MV-4-11 (cell line): ENCODE measurements at regions not wholly inside any gene's neighbourhood (a gene's known extent, or its start where the extent isn't known, plus 50 kb on each side); places are given as distances from the start of the nearest gene placed in this dataset.

Experiments
- DNase-seq: peaks from one replicate; lab custom pipeline; 2025; lab: John Stamatoyannopoulos, UW

DNA sequence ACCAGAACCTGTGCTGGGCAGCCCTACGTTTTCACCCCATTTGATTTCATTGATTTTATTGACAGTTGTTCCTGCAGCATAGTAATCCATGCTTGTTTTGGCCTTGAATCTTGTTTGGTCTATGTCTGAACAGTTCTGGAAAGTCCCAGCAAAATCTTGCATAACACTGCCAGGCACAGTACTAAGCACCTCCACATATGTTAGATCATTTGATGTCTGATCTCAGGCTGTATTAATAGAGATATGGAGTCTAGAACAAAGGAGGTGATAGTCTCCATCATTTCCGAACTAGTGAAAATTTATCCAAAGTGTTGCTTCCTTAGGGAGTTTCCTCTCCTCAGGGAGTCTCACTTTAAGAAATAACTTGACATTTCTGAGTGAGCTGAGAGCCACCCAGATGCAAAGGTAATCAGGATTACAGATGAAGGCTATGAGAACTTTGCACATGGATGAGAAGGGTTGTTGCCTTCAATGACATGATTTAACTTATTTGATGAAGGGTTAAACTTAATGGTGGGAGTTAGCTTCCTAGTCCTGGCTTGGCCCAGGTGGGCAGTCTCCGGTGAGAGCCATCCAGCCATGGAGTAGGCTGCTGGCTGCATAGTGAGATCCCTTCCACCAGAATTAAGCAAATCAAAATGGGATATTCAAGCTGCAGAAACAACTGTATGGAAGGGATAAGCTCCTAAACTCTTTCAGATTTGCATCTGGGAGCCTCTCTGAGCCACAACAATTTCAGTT, 173.8 kb upstream of the MVB12B start:
- DNase-seq: no peak

DNA sequence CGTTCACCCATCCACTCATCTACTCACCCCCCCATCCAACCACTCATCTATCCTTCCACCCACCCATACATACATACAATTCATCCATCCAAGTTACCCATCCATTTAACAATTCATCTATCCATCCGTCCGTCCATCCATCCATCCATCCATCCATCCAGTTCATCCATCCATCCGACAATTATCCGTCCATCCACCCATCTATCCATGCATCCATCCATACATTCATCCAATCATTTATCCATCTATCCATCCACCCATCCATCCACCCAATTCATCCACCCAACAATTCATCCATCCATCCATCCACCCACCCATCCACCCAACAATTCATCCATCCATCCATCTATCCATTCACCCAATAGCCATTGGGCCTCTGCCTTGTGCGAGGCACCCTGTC, 173.2 kb upstream of the MVB12B start:
- DNase-seq: no peak

DNA sequence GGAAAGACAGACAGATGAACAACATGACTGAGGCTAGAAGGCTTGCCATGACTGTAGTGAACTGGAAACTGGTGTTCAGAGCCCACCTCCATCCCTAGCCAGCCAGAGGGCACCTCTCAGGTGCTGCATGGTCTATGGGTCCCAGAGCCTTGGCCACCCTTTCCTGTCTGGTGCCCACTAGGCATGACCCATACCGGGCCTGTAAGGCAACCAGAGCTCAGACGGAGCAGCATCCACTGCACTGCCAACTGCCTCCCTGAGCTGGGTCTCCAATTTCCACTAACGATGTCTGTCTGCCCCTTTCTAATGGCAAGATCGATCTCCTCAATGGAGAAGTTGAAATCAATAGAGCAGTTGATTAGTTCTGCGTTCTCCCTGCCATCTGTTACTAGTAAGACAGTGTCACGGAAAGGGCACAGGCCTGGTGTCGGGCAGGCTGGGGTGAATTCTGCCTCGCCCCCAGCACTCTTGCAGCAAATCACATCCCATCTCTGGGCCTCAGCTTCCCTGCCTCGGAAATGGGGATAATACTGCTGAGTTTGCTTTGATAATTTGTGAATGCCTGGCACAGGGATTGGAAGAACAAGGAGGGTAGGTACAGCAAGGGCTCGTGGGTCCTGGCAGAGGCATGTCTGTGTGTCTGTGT, 172.3 kb upstream of the MVB12B start:
- DNase-seq: no peak

DNA sequence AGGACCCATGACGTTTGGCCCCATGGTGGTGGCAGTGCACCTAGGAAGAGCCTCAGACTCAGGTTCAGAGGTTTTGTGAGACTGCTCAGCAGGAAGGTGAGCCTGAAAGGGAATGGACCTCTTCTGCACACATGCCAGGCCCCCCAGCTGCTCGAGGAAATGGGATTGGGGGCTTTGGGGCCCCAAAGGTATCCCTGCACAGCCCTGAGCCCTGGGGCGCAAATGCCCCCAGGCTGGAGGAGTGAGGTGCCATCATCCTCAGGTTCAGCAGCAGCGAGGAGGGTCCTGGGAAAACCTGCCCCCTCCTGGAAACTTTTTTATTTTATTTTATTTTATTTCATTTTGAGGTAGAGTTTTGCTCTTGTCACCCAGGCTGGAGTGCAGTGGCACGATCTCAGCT, 171.8 kb upstream of the MVB12B start:
- no peak for DNase-seq

DNA sequence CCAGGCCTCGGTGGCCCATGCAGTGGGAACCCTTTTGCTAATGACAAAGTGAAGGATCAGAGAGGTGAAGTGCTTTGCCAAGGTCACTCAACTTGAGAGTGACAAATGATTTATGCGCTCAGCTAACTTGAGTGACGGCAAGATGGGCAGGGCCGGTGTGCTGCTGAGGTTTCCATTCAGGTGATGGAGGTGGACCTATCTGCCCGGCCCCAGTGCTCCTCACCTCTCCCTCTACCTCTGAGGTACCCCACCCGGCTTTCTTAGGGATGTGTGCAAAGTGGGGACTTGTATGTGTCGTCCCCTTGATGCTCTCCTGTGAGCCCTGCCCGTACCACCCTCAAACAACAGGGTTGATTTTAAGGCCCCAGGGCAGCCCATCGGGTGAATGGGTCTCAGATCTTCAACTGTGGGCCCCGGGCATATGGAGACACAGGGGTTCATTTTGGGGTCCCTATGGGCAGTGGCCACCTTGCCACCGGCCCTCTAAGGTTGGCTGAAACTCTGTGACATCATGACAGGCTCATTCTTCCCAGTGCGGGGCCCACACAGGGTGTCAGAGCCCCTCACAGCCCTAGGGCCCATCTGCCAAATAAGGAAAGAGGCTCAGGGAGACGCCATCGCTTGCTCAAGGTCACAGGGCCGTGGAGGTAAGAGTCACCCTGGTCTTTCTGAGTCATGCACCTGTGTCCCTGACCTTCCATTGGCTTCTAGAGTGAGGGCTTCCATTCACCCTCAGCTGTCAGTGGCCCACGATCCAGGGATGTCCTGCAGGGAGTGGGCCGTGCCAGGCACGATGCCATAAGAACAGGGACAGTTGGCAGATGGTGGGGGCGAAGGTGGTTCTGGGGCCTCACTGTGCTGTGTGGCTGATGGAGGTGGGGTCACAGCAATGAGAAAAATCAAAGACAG, 170.6 kb upstream of the MVB12B start:
- no peak for DNase-seq

DNA sequence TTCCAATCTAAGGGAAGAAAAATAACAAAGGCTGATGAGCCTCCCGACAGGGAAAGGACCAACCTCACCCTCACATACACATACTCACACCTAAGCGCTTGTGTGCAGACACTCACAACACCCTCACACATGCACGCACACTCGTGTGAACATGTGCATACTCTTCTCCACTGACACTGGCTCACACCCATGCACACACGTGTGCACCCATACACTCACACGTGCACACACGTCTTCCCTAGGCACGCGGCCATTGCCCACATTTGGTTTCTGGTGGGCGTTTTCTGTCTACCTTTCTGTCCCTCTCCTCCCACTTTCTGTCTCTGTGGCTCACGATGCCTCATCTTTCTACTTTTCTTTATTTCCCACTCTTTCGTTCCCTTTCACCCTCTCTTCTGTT, 169.7 kb upstream of the MVB12B start:
- no peak for DNase-seq

DNA sequence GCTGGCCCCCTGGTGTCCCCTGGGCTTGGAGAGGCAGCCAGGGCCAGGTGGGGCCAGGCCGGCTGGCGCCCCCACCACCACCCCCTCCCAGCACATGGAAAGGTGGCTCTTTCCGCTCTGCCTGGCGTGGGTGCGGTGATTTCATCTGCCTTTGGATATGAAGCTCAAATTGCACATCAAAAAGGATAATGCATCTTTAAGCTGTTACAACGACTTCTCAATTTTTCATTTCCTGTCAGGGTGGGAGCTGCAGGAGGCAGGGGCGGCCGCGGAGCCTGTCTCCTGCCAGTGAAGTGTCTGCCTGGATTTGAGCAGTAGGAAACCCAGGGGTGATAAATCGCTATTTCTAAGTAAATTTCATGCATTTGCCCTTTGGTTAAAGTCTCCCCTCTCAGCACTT, 169.2 kb upstream of the MVB12B start:
- no peak for DNase-seq

DNA sequence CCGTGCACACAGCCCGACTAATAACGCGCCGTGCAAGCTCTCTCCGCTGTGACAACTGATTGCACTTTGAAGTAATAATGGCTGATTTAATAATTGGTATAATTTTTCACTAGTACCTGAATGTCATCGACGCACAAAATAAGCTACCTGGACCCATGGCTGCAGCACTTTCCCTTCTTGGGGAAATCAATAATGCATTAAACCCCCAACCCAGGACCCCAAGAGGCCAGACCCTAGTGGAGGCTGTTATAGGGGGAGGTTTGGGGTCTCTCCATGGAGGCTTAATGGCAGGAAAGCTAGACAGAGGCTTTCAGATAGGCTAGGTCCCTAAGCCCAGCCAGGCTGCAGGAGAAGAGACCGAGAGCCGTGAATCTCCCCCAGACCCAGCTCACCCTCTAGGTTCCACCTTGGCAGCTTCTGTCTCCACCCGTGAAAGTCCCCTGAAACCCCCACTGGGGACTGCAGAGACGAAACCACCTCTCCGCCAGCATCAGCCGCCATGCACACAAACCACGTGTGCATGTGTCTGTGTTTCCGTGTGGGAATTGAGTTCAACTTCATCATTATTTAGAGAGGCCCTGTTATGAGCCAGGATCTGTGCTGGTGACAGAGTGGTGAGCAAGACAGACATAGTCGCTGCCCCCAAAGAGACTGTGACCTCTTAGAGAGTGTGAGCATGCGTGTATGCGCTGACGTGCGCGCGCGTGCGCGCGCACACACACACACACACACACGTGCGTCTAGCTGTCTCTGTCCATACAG, 168.6 kb upstream of the MVB12B start:
- DNase-seq: no peak

DNA sequence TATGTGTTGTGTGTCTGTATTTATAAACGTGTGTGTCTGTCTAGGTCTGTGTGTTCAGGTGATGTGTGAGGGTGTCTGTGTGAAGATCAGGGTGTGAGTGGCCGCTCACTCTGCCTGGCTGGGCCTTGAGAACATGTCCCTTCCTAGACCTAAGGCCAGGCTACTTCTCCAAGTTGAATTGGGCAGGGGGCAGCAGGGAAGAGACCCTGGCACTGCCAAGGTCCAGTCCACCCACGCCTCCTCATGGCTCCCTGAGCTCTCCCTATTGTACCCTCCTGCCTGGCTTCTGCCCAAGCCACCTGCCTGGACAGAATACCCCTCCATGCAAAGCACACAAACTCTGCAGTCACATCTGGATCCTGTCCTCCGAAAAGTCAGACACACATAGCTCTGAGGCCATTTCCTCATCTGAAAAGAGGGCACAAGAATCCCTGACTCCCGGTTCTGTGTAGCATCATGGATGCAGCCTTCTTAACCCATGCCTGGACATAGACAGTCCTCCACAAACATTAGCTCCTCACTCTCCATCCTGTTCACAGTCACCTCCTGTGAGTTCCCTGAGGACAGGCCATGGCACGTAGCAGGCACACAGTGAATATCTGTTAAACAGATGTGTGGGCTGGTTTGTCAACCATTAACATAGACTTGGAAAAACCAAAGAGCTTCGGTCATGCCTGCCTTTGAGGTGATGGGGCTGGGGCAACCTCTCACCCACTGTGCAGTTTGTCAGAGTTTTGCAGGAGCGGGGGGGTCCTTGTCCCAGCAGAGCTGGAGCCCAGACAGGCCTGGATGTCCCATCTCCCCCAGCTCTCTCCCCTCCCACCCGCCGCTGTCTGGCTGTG, 167.8 kb upstream of the MVB12B start:
- no peak for DNase-seq

DNA sequence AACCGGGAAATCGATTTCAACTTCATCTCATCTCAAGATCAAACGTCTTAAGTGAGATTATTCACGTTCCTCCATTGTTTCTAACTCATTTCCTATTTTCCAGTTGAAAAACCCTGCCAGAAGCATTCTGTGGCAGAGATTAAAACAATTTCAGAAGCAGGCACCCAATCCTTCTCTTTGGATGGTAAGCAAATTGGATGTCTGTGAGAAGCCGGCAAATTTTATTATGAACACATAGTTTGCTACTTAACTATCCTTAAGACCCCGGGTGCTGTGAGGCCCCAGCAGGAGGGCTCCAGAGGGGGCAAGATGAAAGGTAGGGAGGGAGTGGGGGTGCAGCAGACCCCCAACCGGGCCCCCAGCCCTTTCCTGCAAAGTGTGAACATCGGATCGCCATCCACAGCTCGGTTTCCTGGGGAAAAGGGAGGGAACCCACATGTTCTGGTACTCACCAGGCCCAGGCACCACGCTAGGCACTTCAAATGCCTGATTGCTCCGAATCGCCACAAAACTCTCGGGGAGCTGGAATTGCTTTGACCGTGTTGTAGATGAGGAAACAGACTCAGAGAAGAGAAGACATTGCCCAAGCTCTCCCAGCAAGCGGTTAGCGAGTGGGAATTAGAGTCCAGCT, 167.1 kb upstream of the MVB12B start:
- no peak for DNase-seq

DNA sequence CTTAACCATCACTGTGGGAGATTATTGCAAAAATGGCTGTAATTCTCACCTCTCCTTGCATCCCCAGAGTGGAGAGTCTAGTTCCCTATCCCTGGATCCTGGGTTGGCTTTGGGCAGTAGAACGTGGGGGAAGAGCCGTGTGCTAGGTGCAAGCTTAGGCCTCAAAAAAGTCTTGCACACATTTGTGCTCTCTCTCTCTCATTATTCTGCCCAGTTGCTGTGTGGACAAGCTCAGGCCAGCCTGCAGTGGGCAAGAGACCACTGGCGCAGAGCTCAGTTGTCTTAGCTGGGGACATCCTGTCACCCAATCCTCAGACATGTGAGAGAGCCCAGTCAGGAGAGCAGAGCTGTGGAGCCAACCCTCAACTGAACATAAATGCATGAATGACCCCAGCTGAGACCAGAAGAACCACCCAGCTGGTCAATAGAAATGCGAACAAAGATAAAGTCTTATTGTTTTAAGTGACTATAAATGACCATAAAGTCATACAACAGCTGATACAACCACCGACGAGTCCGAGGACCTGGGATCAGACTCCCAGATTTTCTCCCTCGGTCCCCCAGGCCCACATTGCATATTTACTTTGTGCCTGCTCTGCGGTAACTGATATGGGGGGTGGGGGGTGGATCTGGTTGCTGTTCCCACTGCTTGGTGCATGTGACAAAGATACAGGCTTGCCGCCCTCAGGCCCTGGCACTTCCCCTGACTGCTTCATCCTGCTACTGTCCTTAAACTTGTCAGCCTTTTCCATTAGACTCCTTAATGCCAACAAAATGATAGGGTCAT, 166.4 kb upstream of the MVB12B start:
- no peak for DNase-seq

DNA sequence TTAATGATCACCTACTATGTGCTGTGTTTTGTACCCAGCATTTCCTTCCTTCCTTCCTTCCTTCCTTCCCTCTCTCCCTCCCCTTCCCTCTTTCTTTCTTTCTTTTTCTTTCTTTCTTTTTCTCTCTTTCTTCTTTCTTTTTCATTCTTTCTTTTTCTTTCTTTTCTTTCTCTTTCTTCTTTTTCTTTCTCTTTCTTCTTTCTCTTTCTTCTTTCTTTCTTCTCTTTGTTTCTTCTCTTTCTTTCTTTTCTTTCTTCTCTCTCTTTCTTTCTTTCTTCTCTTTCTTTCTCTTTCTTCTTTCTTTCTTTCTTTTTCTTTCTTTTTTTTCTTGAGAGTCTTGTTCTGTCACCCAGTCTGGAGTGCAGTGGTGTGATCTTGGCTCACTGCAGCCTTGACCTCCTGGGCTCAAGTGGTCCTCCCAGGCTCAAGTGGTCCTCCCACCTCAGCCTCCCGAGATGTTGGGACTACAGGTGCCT, 165.7 kb upstream of the MVB12B start:
- DNase-seq: no peak

DNA sequence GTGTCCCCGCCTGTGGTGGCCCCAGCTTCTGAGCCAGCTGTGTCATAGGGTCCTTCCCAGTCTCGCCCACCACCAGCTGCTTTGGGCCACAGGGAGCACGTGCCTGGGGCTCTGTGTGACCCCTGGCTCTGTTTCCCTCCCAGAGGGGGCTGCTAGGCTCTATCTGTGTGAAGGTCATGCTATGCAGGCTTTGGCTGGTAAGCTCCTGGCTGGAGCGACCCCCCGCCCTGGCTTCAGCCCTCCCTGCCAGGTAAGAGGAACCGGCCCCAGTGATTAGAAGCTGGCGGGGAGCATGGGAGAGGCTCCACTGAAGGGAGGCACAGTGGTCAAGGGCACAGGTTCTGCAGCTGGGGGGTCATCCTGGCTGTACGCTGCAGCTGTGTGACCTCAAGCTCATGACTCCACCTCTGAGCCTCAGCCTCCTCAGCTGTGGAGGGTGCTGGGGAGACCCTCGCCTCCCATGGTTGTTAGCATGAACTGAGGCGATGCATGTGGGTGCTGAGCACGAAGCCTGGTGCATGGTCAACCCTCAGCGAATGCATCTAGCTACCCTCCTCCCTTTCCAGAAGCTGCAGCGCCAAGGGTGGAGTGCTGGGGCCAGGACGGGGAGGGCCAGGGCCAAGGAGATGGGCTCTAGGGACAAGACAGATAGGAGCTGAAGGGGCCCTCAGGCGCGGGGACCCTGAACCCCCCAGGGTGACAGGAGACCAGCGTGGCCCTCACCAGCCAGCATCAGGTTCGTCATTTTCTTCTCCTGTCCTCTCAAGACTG, 163.8 kb upstream of the MVB12B start:
- no peak for DNase-seq

DNA sequence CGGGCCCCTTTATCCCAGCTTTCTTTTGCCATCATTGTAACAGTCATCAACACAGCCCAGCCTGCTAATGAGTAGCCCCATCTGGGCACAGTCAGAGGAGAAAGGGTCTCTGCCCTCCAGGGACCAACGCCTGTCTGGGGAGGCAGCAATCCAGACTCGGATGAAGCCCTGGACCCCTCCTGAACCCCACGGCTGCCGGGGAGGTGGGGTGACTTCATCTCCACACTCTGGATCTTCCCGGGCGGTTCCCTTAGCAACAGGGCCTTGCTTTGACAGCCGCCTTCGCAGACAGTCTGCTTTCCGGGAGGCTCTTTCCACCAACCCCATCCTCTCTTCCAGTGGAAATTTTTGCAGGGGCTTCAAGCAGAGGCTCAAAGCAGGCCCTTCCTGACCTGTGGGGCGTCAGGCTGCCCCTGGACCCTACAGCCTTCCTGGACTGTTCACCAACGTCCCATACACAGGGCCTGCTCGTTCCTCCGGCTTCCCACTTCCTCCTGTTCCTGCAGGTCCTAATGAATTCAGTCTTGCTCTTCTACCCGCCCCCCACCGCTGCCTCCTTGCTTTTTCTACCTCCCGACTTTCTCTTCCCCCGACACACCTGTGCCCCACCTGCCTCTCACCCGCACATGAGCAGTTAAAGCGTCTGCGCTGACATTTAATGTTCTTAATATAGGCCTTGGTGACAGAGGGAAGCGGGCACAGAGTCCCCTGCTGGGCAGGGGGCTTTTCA, 161.7 kb upstream of the MVB12B start:
- DNase-seq: no peak

DNA sequence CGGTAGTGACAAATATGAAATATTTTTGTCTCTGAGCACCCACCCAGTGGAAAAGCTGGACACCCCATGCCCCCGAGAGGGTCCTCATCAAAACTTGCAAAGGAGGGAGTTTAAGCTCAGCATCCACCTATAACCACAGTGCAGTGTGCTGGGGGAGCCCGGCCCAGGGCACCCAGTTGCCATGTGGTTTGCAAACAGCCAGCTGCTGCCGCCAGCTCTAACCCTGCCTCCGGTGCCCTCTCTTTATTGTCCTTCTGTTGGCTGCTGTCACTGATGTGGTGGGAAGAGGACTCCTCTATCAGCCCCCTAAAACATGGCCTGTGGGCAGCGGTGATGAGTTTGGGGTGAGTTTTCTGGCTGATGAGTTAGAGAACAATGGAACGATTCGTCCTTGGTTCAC, 160.9 kb upstream of the MVB12B start:
- no peak for DNase-seq

DNA sequence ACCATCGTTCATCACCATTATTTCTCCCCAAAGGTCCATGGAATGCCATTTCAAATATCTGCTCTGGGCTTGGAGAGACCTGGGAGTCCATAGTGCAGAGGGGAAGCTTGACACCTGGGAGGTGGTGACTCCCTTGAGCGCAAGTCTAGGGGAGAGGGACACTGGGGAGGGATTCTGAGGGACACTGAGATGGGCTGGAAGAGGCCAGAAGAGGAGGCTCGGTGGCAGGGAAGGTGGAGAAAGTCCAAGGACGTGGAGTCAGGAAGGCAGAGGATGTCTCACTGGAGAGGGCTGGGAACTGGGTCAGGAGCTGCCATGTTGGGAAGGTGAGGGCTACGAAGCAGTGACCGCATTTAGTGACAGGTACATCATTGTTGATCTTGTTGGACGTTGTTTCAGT, 160.3 kb upstream of the MVB12B start:
- DNase-seq: no peak

DNA sequence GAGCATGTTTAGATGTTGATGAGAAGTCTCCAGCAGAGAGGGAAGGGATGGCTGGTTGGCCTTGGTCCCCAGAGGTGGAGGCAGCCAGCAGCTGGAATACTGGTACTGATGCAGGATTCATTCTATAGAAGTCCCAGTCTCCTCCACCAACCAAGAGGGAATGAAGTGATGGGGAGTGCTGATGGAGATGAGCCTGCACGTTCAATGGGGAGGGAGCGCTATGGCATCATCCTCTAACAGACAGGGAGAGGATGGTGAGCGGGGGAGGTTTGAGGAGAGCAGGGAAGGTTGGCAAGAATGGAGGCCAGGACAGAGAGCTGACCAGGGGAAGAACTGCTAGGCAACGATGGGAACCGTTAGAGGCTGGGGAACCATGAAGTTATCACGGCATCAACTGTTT, 159.8 kb upstream of the MVB12B start:
- no peak for DNase-seq

DNA sequence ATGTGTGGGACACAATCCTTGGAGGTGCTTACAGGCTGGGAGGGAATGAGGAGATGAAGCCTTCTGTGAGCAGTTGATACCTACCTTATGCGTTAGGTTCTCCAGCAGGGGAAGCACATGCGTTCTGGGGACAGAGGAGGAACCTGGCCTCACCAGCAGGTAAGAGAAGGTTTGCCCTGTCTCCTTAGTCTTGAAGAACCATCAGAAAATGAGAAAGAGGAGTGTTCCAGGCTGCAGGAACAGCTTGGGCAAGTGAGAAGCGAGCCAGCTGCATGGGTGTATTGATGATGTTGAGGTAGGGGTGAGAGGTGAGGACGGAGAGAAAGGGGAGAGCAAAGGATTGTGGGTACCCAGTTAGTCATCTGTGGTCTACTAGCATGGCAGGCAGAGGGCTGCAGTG, 156.9 kb upstream of the MVB12B start:
- DNase-seq: no peak
